ENCODE measurements at regions not wholly inside any gene's neighbourhood (a gene's known extent, or its start where the extent isn't known, plus 50 kb on each side); places are given as distances from the start of the nearest gene placed in this dataset.

DNA sequence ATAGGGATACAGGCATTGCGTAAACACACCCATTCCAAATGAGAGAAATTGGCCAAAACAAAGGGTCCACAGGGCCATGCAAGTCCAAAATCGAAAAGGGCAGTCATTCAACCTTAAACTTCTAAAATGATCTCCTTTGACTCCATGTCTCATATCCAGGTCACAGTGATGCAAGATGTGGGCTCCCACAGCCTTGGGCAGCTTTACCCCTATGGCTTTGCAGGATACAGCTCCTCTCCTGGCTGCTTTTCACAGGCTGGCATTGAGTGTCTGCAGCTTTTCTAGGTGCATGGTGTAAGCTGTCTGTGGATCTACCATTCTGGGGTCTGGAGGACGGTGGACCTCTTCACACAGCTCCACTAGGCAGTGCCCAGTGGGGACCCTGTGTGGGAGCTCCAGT lies 744.5 kb downstream of the QKI start:
- TF ChIP-seq, protein P1, sequence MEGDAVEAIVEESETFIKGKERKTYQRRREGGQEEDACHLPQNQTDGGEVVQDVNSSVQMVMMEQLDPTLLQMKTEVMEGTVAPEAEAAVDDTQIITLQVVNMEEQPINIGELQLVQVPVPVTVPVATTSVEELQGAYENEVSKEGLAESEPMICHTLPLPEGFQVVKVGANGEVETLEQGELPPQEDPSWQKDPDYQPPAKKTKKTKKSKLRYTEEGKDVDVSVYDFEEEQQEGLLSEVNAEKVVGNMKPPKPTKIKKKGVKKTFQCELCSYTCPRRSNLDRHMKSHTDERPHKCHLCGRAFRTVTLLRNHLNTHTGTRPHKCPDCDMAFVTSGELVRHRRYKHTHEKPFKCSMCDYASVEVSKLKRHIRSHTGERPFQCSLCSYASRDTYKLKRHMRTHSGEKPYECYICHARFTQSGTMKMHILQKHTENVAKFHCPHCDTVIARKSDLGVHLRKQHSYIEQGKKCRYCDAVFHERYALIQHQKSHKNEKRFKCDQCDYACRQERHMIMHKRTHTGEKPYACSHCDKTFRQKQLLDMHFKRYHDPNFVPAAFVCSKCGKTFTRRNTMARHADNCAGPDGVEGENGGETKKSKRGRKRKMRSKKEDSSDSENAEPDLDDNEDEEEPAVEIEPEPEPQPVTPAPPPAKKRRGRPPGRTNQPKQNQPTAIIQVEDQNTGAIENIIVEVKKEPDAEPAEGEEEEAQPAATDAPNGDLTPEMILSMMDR (IDR thresholded peaks at IDR 0.05 in 4 of 5, conservative IDR thresholded peaks at IDR 0.05 in 1 of 5): no peak
- TF ChIP-seq POLR2A (IDR thresholded peaks at IDR 0.05): no peak

Data from gastrocnemius medialis (tissue), 4 donors.